ENCODE measurements at regions not wholly inside any gene's neighbourhood (a gene's known extent, or its start where the extent isn't known, plus 50 kb on each side); places are given as distances from the start of the nearest gene placed in this dataset.

- no peak overlapping the region for H3K4me3 ChIP-seq
- no peaks in the 10 kb centered on the region for H3K4me1 ChIP-seq
- no peaks in the 10 kb centered on the region for H3K27me3 ChIP-seq
- in situ Hi-C loops (cut with MboI; ENCODE audit: low pct_ligation_motif_present in 1 of 4, low pct_unique_long_range_greater_than_20kb in 1 of 4, low sequenced_read_pairs in 3 of 4) (no loop called here), intact Hi-C loops (cut with DNase I; ENCODE audit: low total_unique reads) (no loop called here)
- no peak for DNase-seq
- no peaks in the 10 kb centered on the region for H3K36me3 ChIP-seq
- H3K9me3 ChIP-seq: no peaks in the 10 kb centered on the region
- TF ChIP-seq POLR2A (IDR thresholded peaks at IDR 0.05) (no peak), POLR2AphosphoS5 (IDR thresholded peaks at IDR 0.05) (no peak), EP300 (IDR thresholded peaks at IDR 0.05; ENCODE audit: low read depth) (no peak)
- TF ChIP-seq, protein P1, sequence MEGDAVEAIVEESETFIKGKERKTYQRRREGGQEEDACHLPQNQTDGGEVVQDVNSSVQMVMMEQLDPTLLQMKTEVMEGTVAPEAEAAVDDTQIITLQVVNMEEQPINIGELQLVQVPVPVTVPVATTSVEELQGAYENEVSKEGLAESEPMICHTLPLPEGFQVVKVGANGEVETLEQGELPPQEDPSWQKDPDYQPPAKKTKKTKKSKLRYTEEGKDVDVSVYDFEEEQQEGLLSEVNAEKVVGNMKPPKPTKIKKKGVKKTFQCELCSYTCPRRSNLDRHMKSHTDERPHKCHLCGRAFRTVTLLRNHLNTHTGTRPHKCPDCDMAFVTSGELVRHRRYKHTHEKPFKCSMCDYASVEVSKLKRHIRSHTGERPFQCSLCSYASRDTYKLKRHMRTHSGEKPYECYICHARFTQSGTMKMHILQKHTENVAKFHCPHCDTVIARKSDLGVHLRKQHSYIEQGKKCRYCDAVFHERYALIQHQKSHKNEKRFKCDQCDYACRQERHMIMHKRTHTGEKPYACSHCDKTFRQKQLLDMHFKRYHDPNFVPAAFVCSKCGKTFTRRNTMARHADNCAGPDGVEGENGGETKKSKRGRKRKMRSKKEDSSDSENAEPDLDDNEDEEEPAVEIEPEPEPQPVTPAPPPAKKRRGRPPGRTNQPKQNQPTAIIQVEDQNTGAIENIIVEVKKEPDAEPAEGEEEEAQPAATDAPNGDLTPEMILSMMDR (IDR thresholded peaks at IDR 0.05): no peak
- no peak overlapping the region for H3K27ac ChIP-seq
Observed at GRCh38 chr5:20608567-20608966, 620.6 kb upstream of the CDH18 start.

- in situ Hi-C loops (cut with MboI; ENCODE audit: low pct_ligation_motif_present in 1 of 4, low pct_unique_long_range_greater_than_20kb in 1 of 4, low sequenced_read_pairs in 3 of 4) (no loop called here), intact Hi-C loops (cut with DNase I; ENCODE audit: low total_unique reads) (no loop called here)
- Histone ChIP-seq H3K27ac (no peak overlapping the region), H3K4me1 (no peaks in the 10 kb centered on the region), H3K36me3 (no peaks in the 10 kb centered on the region), H3K27me3 (no peaks in the 10 kb centered on the region), H3K4me3 (no peak overlapping the region), H3K9me3 (peaks cover 0 to 8% of the 10 kb centered on the region in 2 donors)
- 50 to 63% methylated on average over 1 to 3 of the region's 3 CpGs for WGBS, 2 donors (ENCODE audit: low coverage in 1 of 2)
- TF ChIP-seq POLR2A (IDR thresholded peaks at IDR 0.05): no peak
- TF ChIP-seq, protein P1 (IDR thresholded peaks at IDR 0.05): no peak
- TF ChIP-seq EP300 (IDR thresholded peaks at IDR 0.05; ENCODE audit: low read depth): no peak
- no peak for TF ChIP-seq POLR2AphosphoS5 (IDR thresholded peaks at IDR 0.05)
- no peak for DNase-seq
Observed at GRCh38 chr5:20605732-20606525, 617.9 kb upstream of the CDH18 start.

DNA sequence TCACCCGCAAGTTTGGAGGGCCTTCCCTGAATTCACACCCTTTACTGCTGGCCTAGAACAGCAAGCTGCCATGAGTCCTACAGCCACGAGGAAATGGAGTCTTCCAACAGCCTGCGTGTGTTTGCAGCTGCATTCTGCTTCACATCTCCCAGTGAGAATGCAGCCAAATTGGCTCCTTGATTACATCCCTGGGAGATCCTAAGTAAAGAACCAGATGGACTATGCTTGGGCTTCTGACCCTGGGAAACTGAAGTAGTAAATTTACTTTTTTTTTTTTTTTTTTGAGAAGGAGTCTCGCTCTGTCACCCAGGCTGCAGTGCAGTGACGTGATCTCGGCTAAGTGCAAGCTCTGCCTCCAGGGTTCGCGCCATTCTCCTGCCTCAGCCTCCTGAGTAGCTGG lies 617.0 kb upstream of the CDH18 start:
- intact Hi-C loops (cut with DNase I; ENCODE audit: low total_unique reads): no loop called here
- no peaks in the 10 kb centered on the region for H3K4me1 ChIP-seq
- TF ChIP-seq EP300 (IDR thresholded peaks at IDR 0.05; ENCODE audit: low read depth): no peak
- no peak for TF ChIP-seq POLR2AphosphoS5 (IDR thresholded peaks at IDR 0.05)
- TF ChIP-seq POLR2A (IDR thresholded peaks at IDR 0.05): no peak
- TF ChIP-seq, protein P1 (IDR thresholded peaks at IDR 0.05): no peak
- H3K36me3 ChIP-seq: no peaks in the 10 kb centered on the region
- peaks cover 0 to 8% of the 10 kb centered on the region in 2 donors for H3K9me3 ChIP-seq
- H3K27ac ChIP-seq: no peak overlapping the region
- in situ Hi-C loops (cut with MboI; ENCODE audit: low pct_ligation_motif_present in 1 of 4, low pct_unique_long_range_greater_than_20kb in 1 of 4, low sequenced_read_pairs in 3 of 4): no loop called here
- DNase-seq: no peak
- no peak overlapping the region for H3K4me3 ChIP-seq
- WGBS, 2 donors (ENCODE audit: low coverage in 1 of 2): 76% methylated on average over 8 of the region's 8 CpGs; no CpG with 5 or more reads in 1 of the 2 donors
- H3K27me3 ChIP-seq: no peaks in the 10 kb centered on the region

DNA sequence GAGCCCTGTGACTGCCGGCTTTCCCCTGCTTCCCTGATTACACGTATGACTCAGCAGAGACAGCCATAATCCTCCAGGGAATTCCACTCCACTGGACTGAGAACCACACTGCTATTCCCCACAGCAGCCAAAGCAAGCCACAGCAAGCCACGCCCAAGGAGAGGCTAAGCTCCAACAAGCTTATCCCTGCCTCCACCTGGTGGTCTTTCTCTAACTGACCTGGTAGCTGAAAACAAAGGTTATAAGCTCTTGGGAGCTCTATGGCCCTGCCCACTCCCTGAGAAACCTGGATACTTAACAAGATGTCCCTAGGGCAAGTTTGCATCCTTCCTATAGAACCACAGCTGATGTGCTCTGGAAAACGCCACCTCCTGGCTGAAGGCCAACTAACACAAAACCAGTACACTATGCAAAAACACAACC lies 613.7 kb upstream of the CDH18 start:
- intact Hi-C loops (cut with DNase I; ENCODE audit: low total_unique reads): no loop called here
- H3K9me3 ChIP-seq: peaks cover 0 to 8% of the 10 kb centered on the region in 2 donors
- TF ChIP-seq EP300 (IDR thresholded peaks at IDR 0.05; ENCODE audit: low read depth): no peak
- TF ChIP-seq, protein P1 (IDR thresholded peaks at IDR 0.05): no peak
- TF ChIP-seq POLR2A (IDR thresholded peaks at IDR 0.05): no peak
- no peak for TF ChIP-seq POLR2AphosphoS5 (IDR thresholded peaks at IDR 0.05)
- no peaks in the 10 kb centered on the region for H3K4me1 ChIP-seq
- no peak for DNase-seq
- no peak overlapping the region for H3K27ac ChIP-seq
- in situ Hi-C loops (cut with MboI; ENCODE audit: low pct_ligation_motif_present in 1 of 4, low pct_unique_long_range_greater_than_20kb in 1 of 4, low sequenced_read_pairs in 3 of 4): no loop called here
- H3K27me3 ChIP-seq: no peaks in the 10 kb centered on the region
- H3K36me3 ChIP-seq: no peaks in the 10 kb centered on the region
- no peak overlapping the region for H3K4me3 ChIP-seq
- 71% methylated on average over 4 of the region's 4 CpGs; no CpG with 5 or more reads in 1 of the 2 donors for WGBS, 2 donors (ENCODE audit: low coverage in 1 of 2)

Data from transverse colon (tissue), 4 donors.